ENCODE measurements at regions not wholly inside any gene's neighbourhood (a gene's known extent, or its start where the extent isn't known, plus 50 kb on each side); places are given as distances from the start of the nearest gene placed in this dataset. TPM values are rescaled to one million over a fixed set of nuclear protein-coding genes. Genes with fewer than 3 reads are reported as not detected.

Small RNA genes lying in the stretch of these regions (small RNA-seq; reads per million reads assigned to genes)
- gene AC123904.2 (ENCODE audit: low replicate concordance): not detected
